D721Med (cell line): ENCODE measurements at regions not wholly inside any gene's neighbourhood (a gene's known extent, or its start where the extent isn't known, plus 50 kb on each side); places are given as distances from the start of the nearest gene placed in this dataset.
"Not testable (repeated sequence)": the region's sequence is repeated elsewhere in the genome, so short reads cannot be mapped to it uniquely, and the experiment has no call there.

Source experiments
- DNase-seq: peaks from one replicate; pipeline ENCODE4 v3.0.0; 2011; ENCODE audit warnings: low spot score; ENCODE audit not compliant: insufficient read length
- FAIRE-seq: peaks from 2 replicates; lab custom pipeline; 2011; peaks lifted over from hg19 to GRCh38; lab: Jason Lieb, UNC
- CTCF ChIP-seq: IDR thresholded peaks from 2 replicates; pipeline ENCODE4 v1.5.1; 2012; ENCODE audit warnings: mild to moderate bottlenecking, control low read depth; ENCODE audit not compliant: insufficient read depth; ENCODE audit errors: missing control alignments

GRCh38 chr2:87194254-87194999, 172.8 kb upstream of the PLGLB1 start:
- DNase-seq, FAIRE-seq: not testable (repeated sequence)

GRCh38 chr2:87196720-87197388, 175.2 kb upstream of the PLGLB1 start:
- not testable (repeated sequence) for DNase-seq, FAIRE-seq

GRCh38 chr2:87198422-87198821, 176.8 kb upstream of the PLGLB1 start:
- not testable (repeated sequence) for FAIRE-seq, DNase-seq

- FAIRE-seq, result not testable (repeated sequence)
These were observed 177.6 kb upstream of the PLGLB1 start for GRCh38 chr2:87199228-87199627.

GRCh38 chr2:87204569-87205147, 183.0 kb upstream of the PLGLB1 start:
- not testable (repeated sequence) for DNase-seq, FAIRE-seq

More at GRCh38 chr2:87199228-87199627, 177.6 kb upstream of the PLGLB1 start:
- DNase-seq, result not testable (repeated sequence)

GRCh38 chr2:87212938-87213337, 191.3 kb upstream of the PLGLB1 start:
- not testable (repeated sequence) for FAIRE-seq

GRCh38 chr2:87217005-87217404, 195.4 kb upstream of the PLGLB1 start:
- FAIRE-seq, DNase-seq: not testable (repeated sequence)

More at GRCh38 chr2:87212938-87213337, 191.3 kb upstream of the PLGLB1 start:
- not testable (repeated sequence) for DNase-seq

- not testable (repeated sequence) for DNase-seq
- TF ChIP-seq CTCF, result peak; percentile 18
- peak; percentile 66 for FAIRE-seq
These were observed 196.2 kb upstream of the PLGLB1 start for GRCh38 chr2:87217741-87218410.

- DNase-seq, FAIRE-seq: not testable (repeated sequence)
These were observed 199.0 kb upstream of the PLGLB1 start for GRCh38 chr2:87220651-87221050.

GRCh38 chr2:87222131-87222530, 200.5 kb upstream of the PLGLB1 start:
- FAIRE-seq, result not testable (repeated sequence)

GRCh38 chr2:87223873-87224272, 202.2 kb upstream of the PLGLB1 start:
- FAIRE-seq, DNase-seq: not testable (repeated sequence)

More at GRCh38 chr2:87222131-87222530, 200.5 kb upstream of the PLGLB1 start:
- DNase-seq, result not testable (repeated sequence)

- not testable (repeated sequence) for DNase-seq
- FAIRE-seq, result peak; percentile 74
These were observed 207.5 kb upstream of the PLGLB1 start for GRCh38 chr2:87229091-87229689.

GRCh38 chr2:87229964-87230363, 208.3 kb upstream of the PLGLB1 start:
- FAIRE-seq, DNase-seq: not testable (repeated sequence)

GRCh38 chr2:87235333-87235981, 213.8 kb upstream of the PLGLB1 start:
- not testable (repeated sequence) for DNase-seq, FAIRE-seq

- not testable (repeated sequence) for FAIRE-seq
These were observed 216.1 kb upstream of the PLGLB1 start for GRCh38 chr2:87237570-87238336.

GRCh38 chr2:87239558-87240215, 218.0 kb upstream of the PLGLB1 start:
- not testable (repeated sequence) for DNase-seq, FAIRE-seq

More at GRCh38 chr2:87237570-87238336, 216.1 kb upstream of the PLGLB1 start:
- not testable (repeated sequence) for DNase-seq
